Limb (tissue), 2 donors: ENCODE measurements at regions not wholly inside any gene's neighbourhood (a gene's known extent, or its start where the extent isn't known, plus 50 kb on each side); places are given as distances from the start of the nearest gene placed in this dataset.

Experiments
- DNase-seq, 2 donors: peaks; one replicate each; pipeline ENCODE4 v3.0.0-alpha.2; 2016; ENCODE audit errors: extremely low spot score in 2 of 2

DNA sequence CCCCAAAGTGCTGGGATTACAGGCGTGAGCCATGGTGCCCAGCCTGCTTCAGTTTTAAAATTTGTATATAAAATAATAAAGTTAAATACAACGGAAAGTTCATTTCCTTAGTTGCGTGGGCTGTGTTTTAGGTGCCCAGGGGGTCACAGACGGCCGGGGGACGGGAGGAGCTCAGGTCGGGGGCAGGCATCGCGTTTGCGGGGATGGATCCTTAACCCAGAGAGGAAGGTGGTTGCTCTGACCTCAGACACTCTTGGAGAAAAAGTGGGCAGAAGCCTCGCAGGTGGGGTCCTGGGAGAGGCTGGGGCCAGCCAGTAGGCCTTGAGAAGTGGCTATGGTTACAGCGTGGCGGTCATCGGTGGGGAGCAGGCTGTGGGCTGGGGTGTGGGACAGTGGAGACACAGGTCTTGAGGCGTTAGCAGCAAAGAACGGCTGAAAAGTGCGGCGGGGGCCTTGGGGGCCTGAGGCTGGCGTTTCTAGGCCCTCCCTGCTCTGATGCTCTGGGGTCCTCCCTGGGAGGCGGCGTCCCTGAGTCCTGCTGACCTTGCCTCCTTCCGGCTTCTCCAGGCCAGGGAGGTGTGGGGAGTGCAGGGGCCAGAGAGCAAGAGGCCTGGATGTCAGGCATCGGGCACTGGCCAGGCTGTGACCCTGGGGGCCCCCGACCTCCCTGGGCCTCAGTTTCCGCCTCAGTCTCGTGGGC is 54.4 kb downstream of the UNCX start:
- DNase-seq, result no peak

DNA sequence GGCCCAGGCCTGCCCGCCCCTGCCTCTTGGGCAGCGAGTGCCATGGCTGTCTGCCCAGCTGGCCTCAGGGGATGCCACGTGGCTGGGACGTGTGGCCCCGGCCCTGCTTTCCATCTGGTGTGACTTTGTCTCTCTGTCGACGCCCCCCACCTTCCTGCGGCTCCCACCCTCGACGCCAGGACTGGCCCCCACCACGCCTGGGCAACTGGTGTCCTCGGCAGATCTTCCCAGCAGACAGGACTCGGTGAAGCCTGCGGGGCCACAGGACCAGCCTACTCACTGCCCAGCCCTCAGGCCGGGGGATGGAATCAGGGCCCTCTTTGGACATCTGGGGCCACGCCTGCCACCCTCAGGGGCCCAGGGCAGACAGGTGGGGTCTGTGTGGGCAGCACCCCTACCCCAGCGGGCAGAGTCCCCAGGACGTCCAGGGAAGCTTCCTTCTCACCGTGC is 55.1 kb downstream of the UNCX start:
- no peak for DNase-seq

DNA sequence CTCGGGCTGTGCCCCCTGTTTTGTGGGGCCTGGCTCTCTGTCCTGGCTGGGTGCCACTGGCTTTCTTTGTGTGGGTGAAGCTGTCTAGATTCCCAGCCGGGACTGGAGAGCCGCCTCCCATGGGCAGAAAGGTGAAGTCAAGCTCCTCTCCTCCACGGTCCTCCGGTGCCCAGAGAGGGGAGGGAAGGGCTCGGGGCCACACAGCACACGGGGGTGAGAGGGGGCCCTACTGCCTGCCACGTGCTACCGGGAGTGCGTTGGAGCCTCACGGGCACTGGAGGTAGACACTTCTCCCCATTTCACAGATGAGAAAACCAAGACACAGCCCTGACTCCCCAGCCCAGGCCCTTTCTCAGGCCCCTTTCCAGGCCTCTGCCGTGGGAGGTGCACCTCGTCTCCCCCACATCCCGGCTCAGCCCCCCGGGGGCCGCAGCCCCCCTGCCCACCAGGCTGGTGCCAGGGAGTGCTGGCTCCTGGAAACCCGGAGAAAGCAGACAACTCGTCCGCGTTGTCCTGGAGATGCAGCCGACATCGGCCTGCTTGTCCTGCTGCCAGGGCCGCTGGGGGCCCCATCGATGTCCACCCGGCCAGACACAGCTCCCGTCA is 55.8 kb downstream of the UNCX start:
- DNase-seq, result no peak

DNA sequence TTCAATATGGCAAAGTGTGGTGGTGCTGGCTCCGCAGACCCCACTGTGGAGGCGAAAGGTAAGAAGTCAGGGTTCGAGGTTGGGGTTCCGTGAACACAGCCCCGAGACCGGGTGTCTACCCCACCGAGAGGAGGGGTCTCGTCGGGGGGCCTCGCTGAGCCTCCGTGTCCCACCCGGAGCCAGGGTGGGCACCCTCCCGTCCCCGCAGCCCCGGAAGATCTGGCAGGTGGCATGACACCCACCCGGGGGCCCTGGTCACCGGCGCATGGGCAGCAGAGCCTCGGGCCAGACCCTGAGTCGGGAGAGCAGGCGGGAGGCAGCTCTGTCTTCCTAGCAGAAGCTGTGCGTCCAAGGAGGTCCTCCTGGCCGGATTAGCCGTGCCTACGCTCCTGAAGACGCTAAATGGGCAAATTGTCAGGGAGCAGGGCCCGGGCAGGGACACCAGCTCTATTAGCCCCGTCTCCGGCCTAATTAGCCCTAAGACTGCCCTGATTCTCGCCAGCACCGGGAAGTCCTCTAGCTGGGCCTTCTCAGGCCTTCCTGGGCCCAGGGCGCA is 56.4 kb downstream of the UNCX start:
- DNase-seq, result no peak

DNA sequence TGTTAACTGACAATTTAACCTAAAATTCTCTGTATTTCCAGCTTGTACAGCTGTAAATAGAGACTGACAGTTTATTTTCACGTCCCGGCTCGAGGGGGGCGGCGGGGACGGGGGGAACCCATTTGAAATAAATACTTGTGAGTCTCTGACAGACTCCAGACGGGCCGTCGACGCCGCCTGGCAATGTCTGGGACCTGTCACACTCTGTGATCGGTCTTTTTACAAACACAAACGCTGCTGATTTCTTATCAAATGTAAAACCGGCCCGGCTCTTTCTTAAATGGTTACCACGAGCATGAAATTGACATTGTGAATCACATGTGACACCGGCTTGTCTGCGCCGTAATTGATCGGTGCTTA is 57.0 kb downstream of the UNCX start:
- DNase-seq, result no peak

DNA sequence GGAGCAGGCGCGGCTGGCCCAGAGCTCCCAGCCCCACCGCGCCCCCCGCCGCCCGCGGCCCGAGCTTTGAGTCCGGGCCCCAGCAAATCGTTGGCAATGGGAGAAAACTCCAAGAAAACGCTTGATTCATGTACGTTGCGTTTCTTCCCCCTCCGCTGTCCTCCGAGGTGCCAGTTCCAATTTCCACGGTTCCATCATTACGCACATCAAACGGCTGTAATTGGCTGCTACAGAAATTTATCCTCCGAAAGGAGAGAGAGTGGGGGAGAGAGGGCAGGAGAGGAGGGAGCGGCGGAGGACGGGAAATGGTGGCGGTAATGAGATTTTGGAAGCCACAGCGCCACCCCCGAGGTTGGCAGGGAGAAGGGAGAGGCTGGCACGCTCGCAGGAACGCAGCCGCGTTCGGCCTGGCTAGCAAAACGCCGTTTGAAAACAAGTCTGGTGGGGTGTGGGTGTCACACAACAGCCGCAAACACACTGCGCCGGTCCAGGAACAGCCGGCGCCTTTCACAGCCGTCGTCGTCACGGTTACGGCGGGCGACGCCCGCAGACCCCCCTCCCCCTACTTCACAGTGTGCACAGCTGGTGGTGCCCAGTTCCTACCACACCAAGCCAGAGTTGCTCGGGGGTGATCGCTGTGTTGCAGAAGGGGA is 57.5 kb downstream of the UNCX start:
- DNase-seq, result peak; percentile 64 to 84

DNA sequence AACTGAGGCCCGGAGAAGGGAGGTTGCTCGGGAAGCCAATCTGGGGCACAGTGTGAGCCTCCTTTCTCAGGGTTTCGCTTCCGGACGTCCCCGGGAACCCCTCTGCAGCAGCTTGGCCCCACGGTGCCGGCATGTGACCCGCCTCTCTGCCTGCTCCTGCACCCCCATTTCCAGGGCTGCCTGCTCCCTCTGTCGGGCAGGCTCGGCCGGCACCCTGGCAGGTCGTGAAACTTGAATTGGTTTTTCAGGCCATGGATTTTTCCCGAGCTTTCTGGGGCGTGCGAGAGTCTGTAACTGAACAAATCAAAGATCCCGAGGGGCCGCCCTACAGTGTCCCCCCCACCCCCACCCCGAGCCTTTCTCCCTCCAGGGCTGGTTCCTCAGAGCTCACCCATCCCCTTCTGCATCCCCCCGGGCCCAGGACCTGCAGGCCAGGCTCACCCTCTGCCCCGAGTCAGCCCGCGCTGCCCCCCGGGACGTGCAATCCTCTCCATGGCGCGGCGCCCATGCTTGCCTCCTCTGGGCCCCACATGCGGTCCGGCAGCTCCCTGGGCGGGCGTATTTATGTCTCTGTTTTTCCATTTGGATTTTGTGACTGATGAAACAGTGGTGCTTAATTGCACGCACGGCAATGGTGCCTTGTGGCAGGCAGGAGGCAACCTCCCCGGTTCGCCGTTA is 58.1 kb downstream of the UNCX start:
- DNase-seq, result peak in 1 of 2 donors; percentile 56

DNA sequence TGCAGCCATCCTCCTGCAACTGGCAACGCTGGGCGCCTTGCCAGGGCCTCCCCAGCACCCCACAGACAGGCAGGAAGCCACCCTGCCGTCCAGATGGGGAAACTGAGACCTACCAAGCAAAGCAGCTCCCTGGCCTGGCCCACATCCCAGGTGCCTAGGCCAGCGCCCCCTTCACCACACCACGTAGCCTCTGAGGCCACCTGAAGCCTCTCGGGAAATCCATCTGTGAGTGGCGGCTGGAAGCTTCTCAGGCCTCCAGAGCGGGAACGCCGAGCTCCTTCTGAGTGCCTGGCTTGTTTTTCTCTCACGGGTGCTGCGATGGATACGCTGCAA is 58.7 kb downstream of the UNCX start:
- no peak for DNase-seq

DNA sequence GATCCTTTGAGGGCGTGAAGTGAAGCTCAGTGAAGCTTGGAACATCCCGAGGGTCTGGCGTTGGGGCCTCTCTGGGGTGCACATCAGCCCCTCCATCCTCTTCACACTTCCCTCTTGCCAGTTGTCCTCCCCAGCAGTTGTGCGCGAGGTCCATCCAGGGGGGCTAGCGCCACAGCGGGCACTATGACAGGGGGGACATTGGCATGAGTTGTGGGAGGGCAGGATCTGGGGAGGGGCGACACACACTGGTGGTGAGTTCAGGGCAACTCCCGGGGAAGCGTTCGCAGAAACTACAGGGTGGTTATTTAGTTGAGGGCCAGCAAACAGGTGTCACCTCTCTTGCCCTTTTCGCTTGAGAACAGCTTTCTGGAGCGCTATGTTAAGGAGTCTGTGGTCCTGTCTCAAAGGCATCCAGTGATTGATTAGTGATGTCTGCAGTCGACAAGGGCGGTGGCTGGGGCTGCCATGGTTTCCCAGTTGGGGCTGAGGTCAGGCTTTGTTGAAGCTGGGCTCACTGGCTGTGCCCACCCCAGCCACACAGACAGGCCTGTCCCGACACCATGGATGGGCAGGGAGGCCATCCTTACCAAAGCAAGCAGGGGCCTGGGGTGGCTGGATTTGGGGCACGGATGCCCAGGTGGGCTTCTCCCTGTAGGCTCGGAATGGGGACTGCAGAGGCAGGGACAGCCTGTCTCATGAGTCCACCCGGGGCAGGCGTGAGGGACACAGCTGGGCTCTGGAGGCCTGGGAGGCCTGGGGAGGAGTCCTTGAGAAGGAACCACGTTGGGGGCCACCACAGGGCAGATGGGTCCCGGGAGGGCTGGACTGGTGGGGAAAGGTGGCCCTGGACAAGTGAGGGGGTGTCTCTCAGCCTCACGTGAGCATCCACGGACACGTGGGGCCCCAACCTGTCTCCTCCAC is 59.4 kb downstream of the UNCX start:
- peak in 1 of 2 donors; percentile 28 for DNase-seq

DNA sequence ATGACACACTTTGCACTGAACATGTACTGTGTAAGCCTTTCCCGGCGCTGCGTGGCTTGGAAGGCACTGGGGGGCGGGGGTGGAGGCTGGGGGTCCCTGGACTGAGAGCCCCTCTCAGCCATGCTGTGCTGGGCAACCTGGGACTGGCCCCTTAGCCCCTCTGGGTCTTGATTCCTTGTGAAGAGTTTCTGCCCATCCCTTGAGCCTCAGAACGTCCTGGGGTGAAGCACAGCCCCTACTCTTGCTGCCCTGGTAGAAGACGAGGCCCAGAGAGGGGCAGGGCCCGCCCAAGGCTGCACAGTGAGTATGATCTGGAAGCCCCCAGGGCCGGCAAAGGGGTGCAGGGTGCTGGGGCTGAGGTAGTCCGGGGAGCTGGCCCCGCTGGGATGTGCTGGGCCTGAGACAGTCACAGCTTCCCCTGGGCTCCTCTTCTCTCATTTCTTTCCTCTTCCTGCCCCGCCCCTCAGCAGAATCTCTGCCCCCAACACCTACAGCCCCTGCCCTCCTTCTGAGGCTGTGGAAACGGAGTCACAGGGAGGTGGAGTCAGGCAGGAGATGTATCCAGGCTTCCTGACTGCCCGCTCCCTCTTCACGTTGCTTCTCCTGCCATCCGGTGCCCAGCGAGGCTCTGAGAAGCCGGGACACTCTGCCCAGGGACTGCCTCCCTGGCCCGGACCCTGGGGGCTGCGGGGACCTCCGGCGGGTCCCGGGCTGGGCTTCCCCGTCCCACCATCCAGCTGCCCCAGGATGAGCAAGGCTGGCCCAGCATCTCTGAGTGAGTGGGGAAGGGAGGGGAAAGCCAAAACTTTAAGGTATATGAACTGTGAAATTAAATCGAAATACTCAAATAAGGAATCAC is 60.5 kb downstream of the UNCX start:
- DNase-seq, result no peak

DNA sequence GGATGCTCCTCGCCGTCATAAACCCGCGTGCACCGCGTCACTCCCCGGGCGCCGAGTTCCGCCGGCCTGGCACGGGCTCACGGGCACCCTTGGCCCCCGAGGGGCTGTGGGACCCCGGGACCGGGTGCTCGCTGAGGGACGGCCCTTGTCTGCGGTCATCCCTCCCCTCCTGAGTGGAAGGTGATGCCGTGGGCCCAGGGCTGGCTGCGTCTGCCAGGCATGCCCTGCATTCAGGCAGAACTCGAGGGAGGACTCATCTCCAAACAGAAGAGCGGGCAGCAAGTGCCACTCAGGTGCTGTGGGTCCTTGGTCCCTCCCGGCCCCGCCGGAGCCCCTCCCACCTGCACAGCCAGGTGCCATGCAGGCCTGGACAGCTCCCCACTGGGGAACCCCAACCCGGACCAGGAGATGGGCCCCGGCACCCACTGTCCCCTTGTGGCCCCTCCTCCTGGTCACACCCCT is 61.3 kb downstream of the UNCX start:
- no peak for DNase-seq

DNA sequence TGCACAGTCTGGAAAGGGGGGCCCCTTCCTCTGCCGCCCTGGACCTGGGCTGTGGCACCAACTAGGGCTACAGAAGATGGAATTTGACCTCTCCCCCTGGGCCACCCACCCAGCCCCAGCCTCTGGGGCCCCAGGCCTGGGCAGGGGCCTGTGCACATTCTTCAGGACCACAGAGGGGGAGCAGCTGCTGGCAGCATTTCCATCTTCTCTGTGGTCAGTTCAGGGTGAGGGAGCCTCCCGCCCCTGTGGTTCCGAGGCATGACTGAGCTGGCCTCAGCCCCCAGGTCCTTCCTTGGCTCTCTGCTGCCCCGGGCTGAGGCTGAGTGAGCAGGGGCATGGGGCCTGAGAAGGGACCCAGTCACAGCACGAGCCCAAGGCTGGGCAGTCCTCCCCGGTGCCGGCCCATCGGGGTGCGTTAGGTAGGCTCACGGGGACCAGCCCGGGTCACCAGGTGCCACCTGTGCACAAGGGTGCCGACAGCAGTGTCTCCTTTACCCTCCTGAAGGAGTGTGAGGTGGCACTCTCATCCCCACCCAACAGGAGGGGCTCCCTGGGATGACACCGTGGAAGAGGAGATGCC is 63.2 kb downstream of the UNCX start:
- no peak for DNase-seq

DNA sequence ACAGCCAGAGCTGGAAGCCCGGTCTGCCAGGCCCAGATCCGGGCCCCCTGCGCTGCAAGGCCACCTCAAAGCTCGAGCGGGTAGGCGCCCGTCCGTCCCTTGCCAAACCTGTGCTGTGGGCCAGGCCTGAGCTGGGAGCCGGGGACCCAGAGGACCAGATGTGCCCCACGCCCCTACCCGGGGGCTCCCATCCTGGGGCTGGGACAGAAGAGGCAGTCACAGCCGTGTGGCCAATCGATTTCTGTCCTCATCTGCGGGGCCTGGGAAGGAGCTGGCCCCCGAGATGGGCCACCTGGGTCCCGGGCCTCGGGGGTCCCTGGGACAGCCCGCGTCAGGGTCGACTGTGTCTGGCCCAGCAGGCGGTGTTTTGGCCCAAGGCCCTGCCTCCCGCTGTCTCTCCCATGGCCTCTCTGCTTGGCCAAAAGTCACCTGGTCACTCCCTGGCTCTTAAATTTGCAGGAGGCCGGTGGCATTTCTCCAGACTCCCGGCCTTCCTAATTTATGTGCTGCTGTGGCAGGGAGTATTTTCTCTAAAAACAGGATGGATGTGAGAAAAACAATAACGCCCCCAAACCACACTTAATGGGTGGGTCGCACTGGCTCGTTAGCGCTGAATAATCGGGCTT is 63.8 kb downstream of the UNCX start:
- no peak for DNase-seq

DNA sequence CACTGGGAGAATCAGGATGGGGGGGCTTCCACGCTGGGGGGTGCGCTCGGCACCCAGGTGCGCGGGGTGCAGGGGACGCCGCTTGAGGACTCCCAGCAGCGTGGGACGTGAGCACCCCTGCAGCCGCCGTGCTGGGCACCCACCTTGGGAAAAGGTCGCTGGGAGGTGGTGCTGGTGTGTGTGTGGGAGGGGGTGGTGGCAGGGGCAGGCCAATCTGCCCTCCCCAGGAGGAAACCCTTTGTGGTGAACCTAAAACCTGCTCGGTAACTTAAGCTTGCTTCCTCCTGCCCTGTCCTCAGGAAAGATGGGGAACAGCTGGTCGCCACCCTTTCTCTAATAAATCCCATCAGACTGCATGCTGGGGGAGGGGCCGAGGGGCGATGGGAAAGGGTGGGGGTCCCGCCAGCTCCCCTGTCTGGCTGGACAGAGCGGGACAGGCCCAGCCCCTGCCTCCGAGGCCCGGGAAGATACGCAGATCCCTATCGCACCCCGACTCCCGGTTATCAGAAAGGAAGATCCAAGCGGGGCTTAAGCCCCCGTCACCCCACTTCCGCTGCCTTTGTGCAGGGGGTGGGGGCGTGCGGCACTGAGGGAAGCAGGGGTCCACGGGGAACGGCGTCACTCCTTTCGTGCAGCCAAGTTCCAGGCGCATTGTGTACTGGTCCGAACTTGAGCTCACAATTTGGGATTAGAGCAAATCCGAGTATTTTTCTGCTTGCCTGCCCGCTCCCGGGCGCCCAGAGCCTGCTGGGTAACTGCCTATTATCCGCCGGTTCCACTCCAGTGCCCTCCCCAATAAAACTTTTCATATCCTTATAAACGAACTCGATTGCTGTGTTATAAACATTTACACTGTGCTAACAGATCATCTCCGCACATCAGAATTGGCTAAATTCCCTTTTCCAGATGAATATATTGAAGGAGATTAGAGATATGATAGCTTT is 64.6 kb downstream of the UNCX start:
- DNase-seq, result no peak

DNA sequence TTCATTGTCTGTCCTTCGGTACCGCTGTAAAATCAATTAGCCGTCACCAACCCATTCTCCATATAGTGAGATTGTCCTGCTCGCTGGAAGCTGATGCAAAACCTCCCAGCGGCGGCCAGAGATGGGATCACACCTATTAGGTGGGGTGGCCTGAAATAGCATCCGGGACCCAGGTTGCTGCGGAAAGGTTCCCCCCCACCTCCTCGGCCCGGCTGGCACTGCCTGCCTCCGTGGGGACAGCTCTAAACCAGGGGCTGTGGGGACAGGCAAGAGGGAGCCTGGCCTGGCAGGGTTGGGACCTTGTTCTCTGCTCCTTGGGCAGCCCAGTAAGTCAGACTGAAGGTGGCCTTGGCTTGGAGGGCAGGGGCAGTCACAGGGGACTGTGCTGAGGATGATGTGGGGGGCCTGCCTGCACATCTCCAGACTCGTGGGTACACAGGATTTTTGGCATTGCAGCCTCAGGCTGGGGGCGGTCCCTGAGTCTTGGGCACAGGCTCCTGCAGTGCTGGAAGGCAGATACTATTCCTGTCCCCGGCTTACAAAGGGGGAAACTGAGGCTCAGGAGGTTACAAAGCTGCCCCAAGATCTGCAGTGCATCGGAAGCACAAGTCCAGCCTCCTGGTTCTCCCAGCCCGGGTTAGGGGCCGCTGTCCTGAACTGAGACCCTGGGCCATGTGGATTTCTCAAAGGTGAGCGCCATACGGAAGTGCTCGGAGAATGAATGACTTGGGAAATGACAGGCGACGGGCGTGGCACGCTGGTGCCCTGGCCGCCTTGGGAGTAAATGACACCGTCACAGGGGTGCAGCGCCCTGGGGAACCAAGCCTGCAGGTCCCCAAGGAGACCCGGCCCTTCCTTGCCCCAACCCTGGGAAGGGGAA is 65.6 kb downstream of the UNCX start:
- no peak for DNase-seq

DNA sequence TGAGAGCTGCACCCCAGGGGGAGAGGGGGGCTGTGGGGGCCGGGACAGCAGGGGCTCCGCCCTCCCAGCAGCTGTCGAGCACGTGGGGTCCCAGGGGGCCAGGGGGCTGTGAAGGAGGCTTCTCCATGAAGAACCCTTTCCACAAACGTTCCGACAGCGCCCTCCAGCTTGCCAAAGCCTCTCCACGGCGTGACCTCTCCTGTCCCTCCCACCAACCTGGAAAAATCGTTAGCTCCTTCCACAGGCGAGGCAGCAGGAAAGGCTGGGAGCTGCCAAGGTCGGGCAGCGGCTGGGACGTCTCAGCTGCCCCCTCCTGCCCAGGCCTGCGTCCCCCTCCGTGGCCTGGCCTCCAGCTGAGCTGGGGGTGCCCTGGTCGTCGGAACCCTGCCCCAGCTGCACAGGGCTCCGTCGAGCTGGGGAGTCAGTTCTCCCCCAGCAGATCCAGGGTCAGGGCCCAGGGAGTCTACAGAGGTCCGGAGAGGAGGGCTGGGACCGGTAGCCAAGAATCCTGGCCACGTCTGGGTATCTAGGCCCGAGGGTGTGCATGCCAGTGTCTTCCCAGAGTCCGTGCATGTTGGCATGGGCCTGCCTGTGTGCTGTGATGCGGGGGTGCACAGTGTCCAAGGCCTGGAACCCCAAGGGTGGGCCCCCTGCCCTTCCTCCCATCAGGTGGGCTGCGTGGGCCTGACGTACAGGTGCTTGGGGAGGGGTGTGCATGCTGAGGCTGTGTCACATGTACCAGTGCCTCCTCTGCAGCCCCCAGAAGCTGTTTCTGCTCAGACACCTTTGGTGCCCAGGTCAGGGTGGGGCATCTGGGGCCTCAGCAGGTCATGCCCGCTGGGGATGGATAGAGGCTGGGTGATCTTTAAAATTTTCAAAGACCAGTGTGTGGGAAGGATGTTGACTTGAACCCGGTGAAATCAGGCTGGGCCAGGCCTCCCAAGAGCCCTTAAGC is 66.5 kb downstream of the UNCX start:
- no peak for DNase-seq
